ENCODE measurements at regions not wholly inside any gene's neighbourhood (a gene's known extent, or its start where the extent isn't known, plus 50 kb on each side); places are given as distances from the start of the nearest gene placed in this dataset.
"Not testable (repeated sequence)": the region's sequence is repeated elsewhere in the genome, so short reads cannot be mapped to it uniquely, and the experiment has no call there.

GRCh38 chr9:135173066-135173465 is 85.6 kb downstream of the OLFM1 start:
- H3K27me3 Mint-ChIP-seq (ENCODE audit: insufficient read depth, unreplicated experiment) = peaks cover 23% of the 10 kb centered on the region
- H3K9me3 Mint-ChIP-seq (ENCODE audit: unreplicated experiment) = no peaks in the 10 kb centered on the region
- no TSS peak for BruUV-seq (replicated peaks)
- CTCF ChIA-PET = interaction anchor here (0.7 kb wide), 1 partner anchor 723 kb away, joined by 3 read pairs; no protein-coding TSS in a partner anchor
- intact Hi-C loops (cut with micrococcal nuclease) = no loop called here
- H3K4me3 Mint-ChIP-seq (ENCODE audit: unreplicated experiment) = no peak overlapping the region
- H3K4me1 Mint-ChIP-seq (ENCODE audit: insufficient read depth, unreplicated experiment) = no peaks in the 10 kb centered on the region
- no peak for DNase-seq (ENCODE audit: unreplicated experiment)
- POLR2A ChIA-PET = no interaction called here
- no peaks in the 10 kb centered on the region for H3K36me3 Mint-ChIP-seq (ENCODE audit: insufficient read depth, unreplicated experiment)
- no peak overlapping the region for H3K27ac Mint-ChIP-seq (ENCODE audit: low read depth, unreplicated experiment)
- TF ChIP-seq CTCF (IDR thresholded peaks at IDR 0.05; ENCODE audit: unreplicated experiment) = no peak

DNA sequence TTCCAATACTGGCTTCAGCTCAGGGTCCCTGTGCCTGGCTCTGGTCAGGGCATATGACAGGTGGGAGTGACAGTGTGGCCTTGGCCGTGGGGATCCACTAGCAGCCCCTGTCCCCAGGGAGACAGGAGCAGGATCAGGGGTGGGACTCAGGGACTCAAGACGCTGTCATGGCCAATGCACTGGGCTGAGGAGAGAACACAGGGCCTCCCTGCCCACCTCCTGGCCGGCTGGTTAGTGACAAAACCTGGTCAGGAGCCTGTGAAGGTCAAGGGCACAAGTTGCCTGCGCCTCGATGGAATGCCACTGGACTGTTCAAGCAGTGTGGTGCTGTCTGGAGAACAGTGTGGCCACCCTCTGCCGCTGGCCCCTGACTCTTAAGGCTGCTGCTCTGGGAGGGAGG is 86.8 kb downstream of the OLFM1 start:
- BruUV-seq (replicated peaks) = no TSS peak
- Mint-ChIP-seq H3K4me3 (ENCODE audit: unreplicated experiment) (no peak overlapping the region), H3K27me3 (ENCODE audit: insufficient read depth, unreplicated experiment) (peaks cover 22% of the 10 kb centered on the region), H3K4me1 (ENCODE audit: insufficient read depth, unreplicated experiment) (no peaks in the 10 kb centered on the region), H3K9me3 (ENCODE audit: unreplicated experiment) (no peaks in the 10 kb centered on the region), H3K27ac (ENCODE audit: low read depth, unreplicated experiment) (no peak overlapping the region), H3K36me3 (ENCODE audit: insufficient read depth, unreplicated experiment) (no peaks in the 10 kb centered on the region)
- POLR2A ChIA-PET = no interaction called here
- no peak for TF ChIP-seq CTCF (IDR thresholded peaks at IDR 0.05; ENCODE audit: unreplicated experiment)
- CTCF ChIA-PET = no interaction called here
- intact Hi-C loops (cut with micrococcal nuclease) = no loop called here
- no peak for DNase-seq (ENCODE audit: unreplicated experiment)

GRCh38 chr9:135174981-135175380 is 87.5 kb downstream of the OLFM1 start:
- intact Hi-C loops (cut with micrococcal nuclease) = no loop called here
- Mint-ChIP-seq H3K9me3 (ENCODE audit: unreplicated experiment) (no peaks in the 10 kb centered on the region), H3K36me3 (ENCODE audit: insufficient read depth, unreplicated experiment) (no peaks in the 10 kb centered on the region), H3K27ac (ENCODE audit: low read depth, unreplicated experiment) (no peak overlapping the region), H3K27me3 (ENCODE audit: insufficient read depth, unreplicated experiment) (peaks cover 14% of the 10 kb centered on the region), H3K4me1 (ENCODE audit: insufficient read depth, unreplicated experiment) (no peaks in the 10 kb centered on the region), H3K4me3 (ENCODE audit: unreplicated experiment) (no peak overlapping the region)
- POLR2A ChIA-PET = no interaction called here
- no peak for TF ChIP-seq CTCF (IDR thresholded peaks at IDR 0.05; ENCODE audit: unreplicated experiment)
- BruUV-seq (replicated peaks) = no TSS peak
- CTCF ChIA-PET = interaction anchor here (0.7 kb wide), 1 partner anchor 238 kb away, joined by 4 read pairs; no protein-coding TSS in a partner anchor
- no peak for DNase-seq (ENCODE audit: unreplicated experiment)

DNA sequence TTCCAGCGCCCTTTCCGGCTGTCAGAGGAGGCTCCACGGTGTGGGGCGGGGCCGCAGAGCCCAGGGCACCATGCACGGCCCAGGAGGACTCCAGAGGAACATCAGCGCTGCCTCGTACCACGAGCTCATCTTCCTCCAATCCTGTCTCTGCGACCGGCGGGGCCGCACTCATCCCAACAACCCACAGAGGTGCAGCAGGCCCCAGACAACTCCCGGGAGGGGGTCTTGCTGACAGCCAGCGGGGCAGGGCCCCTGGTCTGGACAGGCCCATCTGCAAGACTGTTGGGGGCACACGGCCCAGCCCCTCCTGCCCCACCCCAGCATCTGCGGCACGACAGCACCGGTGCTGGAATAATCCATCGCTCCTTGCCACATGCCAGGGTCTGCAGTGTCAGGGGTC is 88.8 kb downstream of the OLFM1 start:
- DNase-seq (ENCODE audit: unreplicated experiment) = no peak
- Mint-ChIP-seq H3K4me1 (ENCODE audit: insufficient read depth, unreplicated experiment) (no peaks in the 10 kb centered on the region), H3K4me3 (ENCODE audit: unreplicated experiment) (no peak overlapping the region), H3K27me3 (ENCODE audit: insufficient read depth, unreplicated experiment) (peaks cover 19% of the 10 kb centered on the region), H3K27ac (ENCODE audit: low read depth, unreplicated experiment) (no peak overlapping the region), H3K9me3 (ENCODE audit: unreplicated experiment) (no peaks in the 10 kb centered on the region), H3K36me3 (ENCODE audit: insufficient read depth, unreplicated experiment) (no peaks in the 10 kb centered on the region)
- CTCF ChIA-PET = no interaction called here
- no TSS peak for BruUV-seq (replicated peaks)
- POLR2A ChIA-PET = no interaction called here
- TF ChIP-seq CTCF (IDR thresholded peaks at IDR 0.05; ENCODE audit: unreplicated experiment) = no peak
- intact Hi-C loops (cut with micrococcal nuclease) = no loop called here

DNA sequence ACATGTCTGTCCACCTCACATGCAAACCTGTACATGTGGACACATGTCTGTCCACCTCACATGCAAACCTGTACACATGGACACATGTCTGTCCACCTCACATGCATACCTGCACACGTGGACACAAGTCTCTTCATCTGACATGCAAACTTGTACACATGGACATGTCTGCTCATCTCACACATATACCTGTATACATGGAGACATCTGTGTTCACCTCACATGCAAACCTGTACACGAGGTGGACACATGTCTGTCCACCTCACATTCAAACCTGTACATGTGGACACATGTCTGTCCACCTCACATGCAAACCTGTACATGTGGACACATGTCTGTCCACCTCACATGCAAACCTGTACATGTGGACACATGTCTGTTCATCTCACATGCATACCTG is 90.1 kb downstream of the OLFM1 start:
- H3K27me3 Mint-ChIP-seq (ENCODE audit: insufficient read depth, unreplicated experiment) = peaks cover 25% of the 10 kb centered on the region
- H3K4me1 Mint-ChIP-seq (ENCODE audit: insufficient read depth, unreplicated experiment); intact Hi-C loops (cut with micrococcal nuclease); H3K4me3 Mint-ChIP-seq (ENCODE audit: unreplicated experiment); CTCF ChIA-PET; BruUV-seq (replicated peaks); H3K9me3 Mint-ChIP-seq (ENCODE audit: unreplicated experiment); H3K36me3 Mint-ChIP-seq (ENCODE audit: insufficient read depth, unreplicated experiment); DNase-seq (ENCODE audit: unreplicated experiment); H3K27ac Mint-ChIP-seq (ENCODE audit: low read depth, unreplicated experiment); POLR2A ChIA-PET: not testable (repeated sequence)

Data from MCF 10A (cell line).